ENCODE measurements at regions not wholly inside any gene's neighbourhood (a gene's known extent, or its start where the extent isn't known, plus 50 kb on each side); places are given as distances from the start of the nearest gene placed in this dataset.

DNA sequence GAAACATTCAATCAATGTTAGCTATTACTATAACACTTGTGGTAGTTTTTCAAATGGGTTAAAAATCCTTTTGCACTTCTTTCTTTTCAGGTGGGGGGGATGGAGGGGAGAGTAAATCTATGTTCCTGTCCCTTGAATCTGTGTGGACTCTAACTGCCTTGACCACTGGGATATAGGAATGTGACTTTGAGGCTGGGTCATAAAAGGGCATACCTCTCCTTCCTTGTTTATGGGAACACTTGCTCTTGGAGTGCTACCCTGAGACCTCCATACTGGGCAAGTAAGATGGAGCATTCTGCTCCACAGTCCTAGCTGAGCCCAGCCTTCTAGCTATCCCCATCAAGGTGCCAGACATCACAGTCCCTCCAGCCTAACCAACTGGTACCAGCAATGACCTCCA is 89.3 kb upstream of the SIM2 start:
- TF ChIP-seq POLR2A (IDR thresholded peaks at IDR 0.05) (no peak), CTCF (IDR thresholded peaks at IDR 0.05) (no peak)
